ENCODE measurements at regions not wholly inside any gene's neighbourhood (a gene's known extent, or its start where the extent isn't known, plus 50 kb on each side); places are given as distances from the start of the nearest gene placed in this dataset.
A peak's percentile ranks its signal among the peaks of the same experiment; 100 is the strongest.

GRCh38 chr20:50292591-50293283 is 102.1 kb downstream of the CEBPB start:
- in situ Hi-C loops (cut with HindIII; ENCODE audit: low pct_unique_long_range_greater_than_20kb, low sequenced_read_pairs) = no loop called here
- peak; percentile 94 for DNase-seq (ENCODE audit: low read depth)

GRCh38 chr20:50293284-50294139 is 102.9 kb downstream of the CEBPB start:
- in situ Hi-C loops (cut with HindIII; ENCODE audit: low pct_unique_long_range_greater_than_20kb, low sequenced_read_pairs) = no loop called here
- DNase-seq (ENCODE audit: low read depth) = no peak

GRCh38 chr20:50294164-50295088 is 103.8 kb downstream of the CEBPB start:
- DNase-seq (ENCODE audit: low read depth) = no peak
- in situ Hi-C loops (cut with HindIII; ENCODE audit: low pct_unique_long_range_greater_than_20kb, low sequenced_read_pairs) = no loop called here

GRCh38 chr20:50295345-50295744 is 104.7 kb downstream of the CEBPB start:
- no peak for DNase-seq (ENCODE audit: low read depth)
- in situ Hi-C loops (cut with HindIII; ENCODE audit: low pct_unique_long_range_greater_than_20kb, low sequenced_read_pairs) = no loop called here

- in situ Hi-C loops (cut with HindIII; ENCODE audit: low pct_unique_long_range_greater_than_20kb, low sequenced_read_pairs) = no loop called here
- no peak for DNase-seq (ENCODE audit: low read depth)
Measured at GRCh38 chr20:50295762-50296449, 105.3 kb downstream of the CEBPB start.

GRCh38 chr20:50296450-50297375 is 106.1 kb downstream of the CEBPB start:
- in situ Hi-C loops (cut with HindIII; ENCODE audit: low pct_unique_long_range_greater_than_20kb, low sequenced_read_pairs) = no loop called here
- DNase-seq (ENCODE audit: low read depth) = no peak

GRCh38 chr20:50297498-50298376 is 107.1 kb downstream of the CEBPB start:
- no peak for DNase-seq (ENCODE audit: low read depth)
- in situ Hi-C loops (cut with HindIII; ENCODE audit: low pct_unique_long_range_greater_than_20kb, low sequenced_read_pairs) = no loop called here

- in situ Hi-C loops (cut with HindIII; ENCODE audit: low pct_unique_long_range_greater_than_20kb, low sequenced_read_pairs) = no loop called here
- DNase-seq (ENCODE audit: low read depth) = no peak
Measured at GRCh38 chr20:50298554-50299324, 108.1 kb downstream of the CEBPB start.

- no peak for DNase-seq (ENCODE audit: low read depth)
- in situ Hi-C loops (cut with HindIII; ENCODE audit: low pct_unique_long_range_greater_than_20kb, low sequenced_read_pairs) = no loop called here
Measured at GRCh38 chr20:50299325-50299629, 108.6 kb downstream of the CEBPB start.

GRCh38 chr20:50301165-50301564 is 110.5 kb downstream of the CEBPB start:
- in situ Hi-C loops (cut with HindIII; ENCODE audit: low pct_unique_long_range_greater_than_20kb, low sequenced_read_pairs) = no loop called here
- DNase-seq (ENCODE audit: low read depth) = no peak

GRCh38 chr20:50301712-50302111 is 111.1 kb downstream of the CEBPB start:
- in situ Hi-C loops (cut with HindIII; ENCODE audit: low pct_unique_long_range_greater_than_20kb, low sequenced_read_pairs) = no loop called here
- DNase-seq (ENCODE audit: low read depth) = no peak

- DNase-seq (ENCODE audit: low read depth) = no peak
- in situ Hi-C loops (cut with HindIII; ENCODE audit: low pct_unique_long_range_greater_than_20kb, low sequenced_read_pairs) = no loop called here
Measured at GRCh38 chr20:50302341-50303057, 111.9 kb downstream of the CEBPB start.

GRCh38 chr20:50303573-50304500 is 113.2 kb downstream of the CEBPB start:
- in situ Hi-C loops (cut with HindIII; ENCODE audit: low pct_unique_long_range_greater_than_20kb, low sequenced_read_pairs) = no loop called here

GRCh38 chr20:50304501-50304856 is 113.8 kb downstream of the CEBPB start:
- in situ Hi-C loops (cut with HindIII; ENCODE audit: low pct_unique_long_range_greater_than_20kb, low sequenced_read_pairs) = no loop called here
- DNase-seq (ENCODE audit: low read depth) = no peak

More at GRCh38 chr20:50303573-50304500, 113.2 kb downstream of the CEBPB start:
- DNase-seq (ENCODE audit: low read depth) = no peak
